PC-3 (cell line): ENCODE measurements at regions not wholly inside any gene's neighbourhood (a gene's known extent, or its start where the extent isn't known, plus 50 kb on each side); places are given as distances from the start of the nearest gene placed in this dataset.

Source experiments
- ATAC-seq: fragments of 200-7000 bp; cut with Tn5 transposase; 2 replicates; pipeline ENCODE4 v1.9.1; 2020; ENCODE audit warnings: mild to moderate bottlenecking, moderate library complexity
- BruUV-seq: library from RNA; stranded (reverse); fragments of 400-500 nt; replicated peaks from 2 replicates; lab custom pipeline; 2021; lab: Mats Ljungman, UMichigan
- CTCF ChIA-PET: fragments of 300-600 bp; sonication (Branson Sonifier 250); formaldehyde crosslinking; loops from one replicate; lab custom pipeline; 2022; ENCODE audit warnings: antibody characterized with exemption; lab: Charles Lee
- POLR2A ChIA-PET: fragments of 300-600 bp; sonication (Branson Sonifier 250); formaldehyde crosslinking; loops from one replicate; lab custom pipeline; 2022; ENCODE audit warnings: antibody characterized with exemption; ENCODE audit not compliant: unreplicated experiment; lab: Charles Lee
- DNase-seq: peaks from one replicate; pipeline ENCODE4 v3.0.0-alpha.2; 2015
- H2AFZ ChIP-seq: fragments of 300-600 bp; sonication (generic); 2 replicates; pipeline ENCODE4 v1.6.0; 2016; ENCODE audit warnings: antibody characterized with exemption, low read length
- H3F3A ChIP-seq: fragments of 300-600 bp; sonication (generic); one replicate; pipeline ENCODE4 v1.6.0; 2017; ENCODE audit warnings: antibody characterized with exemption, low read length, control low read depth, mild to moderate bottlenecking; ENCODE audit not compliant: unreplicated experiment
- H3K27ac ChIP-seq: fragments of 300-600 bp; sonication (generic); 2 replicates; pipeline ENCODE4 v1.5.1; 2016; ENCODE audit warnings: mild to moderate bottlenecking, low read length
- H3K27me3 ChIP-seq: fragments of 300-600 bp; sonication (generic); 2 replicates; pipeline ENCODE4 v1.6.1; 2016; ENCODE audit warnings: low read length, mixed read lengths
- H3K36me3 ChIP-seq: fragments of 300-600 bp; sonication (generic); 2 replicates; pipeline ENCODE4 v1.6.1; 2016; ENCODE audit warnings: low read depth, mixed run types, low read length, mixed read lengths
- H3K4me1 ChIP-seq: fragments of 300-600 bp; sonication (generic); 2 replicates; pipeline ENCODE4 v1.5.1; 2016; ENCODE audit warnings: low read length; ENCODE audit not compliant: insufficient read depth
- H3K4me2 ChIP-seq: fragments of 300-600 bp; sonication (generic); 2 replicates; pipeline ENCODE4 v1.6.0; 2016; ENCODE audit warnings: low read length
- H3K4me3 ChIP-seq: fragments of 300-600 bp; sonication (generic); 2 replicates; pipeline ENCODE4 v1.5.1; 2016; ENCODE audit warnings: mild to moderate bottlenecking, low read length, mixed read lengths
- H3K79me2 ChIP-seq: fragments of 300-600 bp; sonication (generic); 2 replicates; pipeline ENCODE4 v1.6.1; 2017; ENCODE audit warnings: low read length, mixed read lengths
- H3K9ac ChIP-seq: fragments of 300-600 bp; sonication (generic); 2 replicates; pipeline ENCODE4 v1.6.0; 2016; ENCODE audit warnings: mild to moderate bottlenecking, low read length
- H3K9me2 ChIP-seq: fragments of 300-600 bp; sonication (generic); replicated peaks from 2 replicates; pipeline ENCODE4 v1.6.1; 2016; ENCODE audit warnings: mixed run types, low read length, mixed read lengths
- H3K9me3 ChIP-seq: fragments of 300-600 bp; sonication (generic); 2 replicates; pipeline ENCODE4 v1.6.1; 2016; ENCODE audit warnings: low read length, mixed read lengths
- H4K20me1 ChIP-seq: fragments of 300-600 bp; sonication (generic); 2 replicates; pipeline ENCODE4 v1.6.1; 2016; ENCODE audit warnings: low read length, mixed read lengths
- EZH2 ChIP-seq: fragments of 300-600 bp; sonication (generic); IDR thresholded peaks from one replicate; pipeline ENCODE4 v1.6.1; 2017; ENCODE audit warnings: antibody characterized with exemption, mild to moderate bottlenecking, low read length; ENCODE audit not compliant: unreplicated experiment
- EZH2phosphoT487 ChIP-seq: fragments of 300-600 bp; sonication (generic); IDR thresholded peaks from 2 replicates; pipeline ENCODE4 v1.6.1; 2018; ENCODE audit warnings: mild to moderate bottlenecking, antibody characterized with exemption, low read length, borderline replicate concordance
- intact Hi-C: fragments of 100-400 bp; cut with micrococcal nuclease; formaldehyde crosslinking; loops from 2 replicates; pipeline ENCODE4 v1.9.0; 2023
- TF ChIP-seq, protein P1 (sequence below): fragments of 300-600 bp; sonication (generic); conservative IDR thresholded peaks from 2 replicates; pipeline ENCODE4 v1.5.1; 2017; ENCODE audit warnings: antibody characterized with exemption, low read depth, mild to moderate bottlenecking, low read length

- no peak overlapping the region for H3K9ac ChIP-seq
- no TSS peak for BruUV-seq
- no peak overlapping the region for H3K4me3 ChIP-seq
- no peaks in the 10 kb centered on the region; the same call in 1 of the 2 replicates for H3K27me3 ChIP-seq
- CTCF ChIA-PET, result no interaction called here
- no peak overlapping the region for H3K4me2 ChIP-seq
- H3K36me3 ChIP-seq, result no peaks in the 10 kb centered on the region
- H3K79me2 ChIP-seq, result no peaks in the 10 kb centered on the region
- no peaks in the 10 kb centered on the region for H3K9me2 ChIP-seq
- no peaks in the 10 kb centered on the region for H3K4me1 ChIP-seq
- H3K27ac ChIP-seq, result no peak overlapping the region
- H3K9me3 ChIP-seq, result no peaks in the 10 kb centered on the region
- no peaks in the 10 kb centered on the region for H4K20me1 ChIP-seq
- TF ChIP-seq EZH2, result no peak
- TF ChIP-seq, protein P1, sequence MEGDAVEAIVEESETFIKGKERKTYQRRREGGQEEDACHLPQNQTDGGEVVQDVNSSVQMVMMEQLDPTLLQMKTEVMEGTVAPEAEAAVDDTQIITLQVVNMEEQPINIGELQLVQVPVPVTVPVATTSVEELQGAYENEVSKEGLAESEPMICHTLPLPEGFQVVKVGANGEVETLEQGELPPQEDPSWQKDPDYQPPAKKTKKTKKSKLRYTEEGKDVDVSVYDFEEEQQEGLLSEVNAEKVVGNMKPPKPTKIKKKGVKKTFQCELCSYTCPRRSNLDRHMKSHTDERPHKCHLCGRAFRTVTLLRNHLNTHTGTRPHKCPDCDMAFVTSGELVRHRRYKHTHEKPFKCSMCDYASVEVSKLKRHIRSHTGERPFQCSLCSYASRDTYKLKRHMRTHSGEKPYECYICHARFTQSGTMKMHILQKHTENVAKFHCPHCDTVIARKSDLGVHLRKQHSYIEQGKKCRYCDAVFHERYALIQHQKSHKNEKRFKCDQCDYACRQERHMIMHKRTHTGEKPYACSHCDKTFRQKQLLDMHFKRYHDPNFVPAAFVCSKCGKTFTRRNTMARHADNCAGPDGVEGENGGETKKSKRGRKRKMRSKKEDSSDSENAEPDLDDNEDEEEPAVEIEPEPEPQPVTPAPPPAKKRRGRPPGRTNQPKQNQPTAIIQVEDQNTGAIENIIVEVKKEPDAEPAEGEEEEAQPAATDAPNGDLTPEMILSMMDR, result peak; percentile 56
- DNase-seq (peak; percentile 67), ATAC-seq (no peak)
- intact Hi-C loops, result no loop called here
- POLR2A ChIA-PET, result no interaction called here
- no peaks in the 10 kb centered on the region for H3F3A ChIP-seq
- H2AFZ ChIP-seq, result no peak overlapping the region; the same call in 1 of the 2 replicates
These were observed 195.0 kb downstream of the ZNF621 start for GRCh38 chr3:40719660-40720287.

GRCh38 chr3:40720341-40720740, 195.6 kb downstream of the ZNF621 start:
- POLR2A ChIA-PET, result no interaction called here
- no TSS peak for BruUV-seq
- ATAC-seq, result no peak

GRCh38 chr3:40720863-40721262, 196.1 kb downstream of the ZNF621 start:
- Histone ChIP-seq H3F3A (no peaks in the 10 kb centered on the region), H2AFZ (no peak overlapping the region), H3K4me3 (no peak overlapping the region), H3K9me2 (no peaks in the 10 kb centered on the region), H3K9ac (no peak overlapping the region), H3K27me3 (no peaks in the 10 kb centered on the region), H3K27ac (no peak overlapping the region), H3K79me2 (no peaks in the 10 kb centered on the region), H3K4me2 (no peak overlapping the region), H4K20me1 (no peaks in the 10 kb centered on the region), H3K36me3 (no peaks in the 10 kb centered on the region), H3K9me3 (no peaks in the 10 kb centered on the region), H3K4me1 (no peaks in the 10 kb centered on the region)
- TF ChIP-seq, protein P1, result no peak
- TF ChIP-seq EZH2phosphoT487, result no peak
- TF ChIP-seq EZH2, result no peak
- POLR2A ChIA-PET, result no interaction called here
- ATAC-seq (no peak), DNase-seq (no peak)
- no TSS peak for BruUV-seq
- CTCF ChIA-PET, result no interaction called here
- intact Hi-C loops, result no loop called here

More at GRCh38 chr3:40720341-40720740, 195.6 kb downstream of the ZNF621 start:
- no peak overlapping the region for H3K4me3 ChIP-seq
- H3K9ac ChIP-seq, result no peak overlapping the region
- TF ChIP-seq, protein P1, result no peak
- TF ChIP-seq EZH2 (no peak), EZH2phosphoT487 (no peak)
- no peak overlapping the region for H2AFZ ChIP-seq
- H3K27me3 ChIP-seq, result no peaks in the 10 kb centered on the region
- H3K27ac ChIP-seq, result no peak overlapping the region
- no peaks in the 10 kb centered on the region for H3K9me2 ChIP-seq
- H3K36me3 ChIP-seq, result no peaks in the 10 kb centered on the region
- CTCF ChIA-PET, result no interaction called here
- DNase-seq, result no peak
- intact Hi-C loops, result no loop called here
- H3K9me3 ChIP-seq, result no peaks in the 10 kb centered on the region
- no peaks in the 10 kb centered on the region for H4K20me1 ChIP-seq
- H3F3A ChIP-seq, result no peaks in the 10 kb centered on the region
- no peak overlapping the region for H3K4me2 ChIP-seq
- no peaks in the 10 kb centered on the region for H3K4me1 ChIP-seq
- H3K79me2 ChIP-seq, result no peaks in the 10 kb centered on the region
